ENCODE measurements at regions not wholly inside any gene's neighbourhood (a gene's known extent, or its start where the extent isn't known, plus 50 kb on each side); places are given as distances from the start of the nearest gene placed in this dataset.

DNA sequence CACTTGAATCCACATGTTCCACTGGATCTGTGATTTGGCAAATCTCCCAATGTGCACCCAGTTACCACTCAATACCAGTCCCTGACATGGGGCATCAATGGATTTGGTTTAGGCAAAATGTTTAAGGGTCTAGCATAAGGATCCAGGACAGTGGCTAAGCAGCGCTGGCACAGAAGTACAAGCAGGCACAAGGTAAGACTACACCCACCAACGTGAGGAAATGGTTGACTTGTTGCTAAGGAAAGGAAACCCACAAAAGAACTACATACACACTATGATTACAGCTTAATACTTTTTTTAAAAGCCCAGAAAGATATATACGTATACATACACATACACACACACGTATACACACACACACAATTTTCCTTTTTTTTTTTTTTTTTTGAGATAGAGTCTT lies 79.0 kb downstream of the DNAAF9 start:
- peaks cover 47 to 69% of the 10 kb centered on the region in 2 donors for H3K36me3 ChIP-seq
- intact Hi-C loops (cut with DNase I): no loop called here

DNA sequence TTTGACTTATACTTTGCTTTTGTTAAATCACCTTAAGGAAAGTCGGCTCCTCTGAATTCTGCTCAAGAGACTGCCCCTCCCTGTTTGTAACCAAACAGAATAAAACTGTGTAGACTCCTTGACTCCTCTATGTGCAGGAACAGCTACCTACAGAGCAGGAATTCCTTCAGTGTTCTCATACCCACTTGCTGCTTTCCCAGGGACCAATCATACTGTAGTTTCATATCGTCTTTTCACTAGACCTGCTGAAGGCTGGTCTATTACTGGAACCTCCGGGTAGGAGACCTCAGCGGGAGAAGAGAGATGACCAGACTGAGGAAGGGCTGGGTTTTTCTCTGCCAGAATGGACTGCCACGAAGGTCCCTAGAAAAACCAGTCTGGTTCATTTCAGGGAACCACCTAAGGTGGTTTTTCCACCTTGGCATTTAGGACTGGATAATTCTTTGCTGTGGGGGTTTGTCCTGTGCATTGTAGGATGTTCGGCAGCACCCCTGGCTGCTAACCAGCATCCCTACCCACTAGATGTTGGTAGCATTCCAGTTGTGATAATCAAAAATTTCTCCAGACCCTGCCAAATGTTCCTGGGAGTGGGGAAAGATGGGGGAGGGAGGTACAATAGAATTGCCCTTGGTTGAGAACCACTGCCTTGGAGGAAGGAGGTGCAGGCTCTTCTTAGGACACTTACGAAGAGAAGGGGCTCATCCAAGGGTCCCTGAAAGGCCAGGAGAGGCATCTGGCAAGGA lies 80.5 kb downstream of the DNAAF9 start:
- intact Hi-C loops (cut with DNase I): no loop called here
- Histone ChIP-seq H3K36me3 (peaks cover 43 to 69% of the 10 kb centered on the region in 2 donors), H3K27me3 (no peaks in the 10 kb centered on the region), H3K9me3 (no peaks in the 10 kb centered on the region), H3K4me1 (no peaks in the 10 kb centered on the region), H3K4me3 (no peak overlapping the region), H3K27ac (no peak overlapping the region)
- TF ChIP-seq, protein P1, sequence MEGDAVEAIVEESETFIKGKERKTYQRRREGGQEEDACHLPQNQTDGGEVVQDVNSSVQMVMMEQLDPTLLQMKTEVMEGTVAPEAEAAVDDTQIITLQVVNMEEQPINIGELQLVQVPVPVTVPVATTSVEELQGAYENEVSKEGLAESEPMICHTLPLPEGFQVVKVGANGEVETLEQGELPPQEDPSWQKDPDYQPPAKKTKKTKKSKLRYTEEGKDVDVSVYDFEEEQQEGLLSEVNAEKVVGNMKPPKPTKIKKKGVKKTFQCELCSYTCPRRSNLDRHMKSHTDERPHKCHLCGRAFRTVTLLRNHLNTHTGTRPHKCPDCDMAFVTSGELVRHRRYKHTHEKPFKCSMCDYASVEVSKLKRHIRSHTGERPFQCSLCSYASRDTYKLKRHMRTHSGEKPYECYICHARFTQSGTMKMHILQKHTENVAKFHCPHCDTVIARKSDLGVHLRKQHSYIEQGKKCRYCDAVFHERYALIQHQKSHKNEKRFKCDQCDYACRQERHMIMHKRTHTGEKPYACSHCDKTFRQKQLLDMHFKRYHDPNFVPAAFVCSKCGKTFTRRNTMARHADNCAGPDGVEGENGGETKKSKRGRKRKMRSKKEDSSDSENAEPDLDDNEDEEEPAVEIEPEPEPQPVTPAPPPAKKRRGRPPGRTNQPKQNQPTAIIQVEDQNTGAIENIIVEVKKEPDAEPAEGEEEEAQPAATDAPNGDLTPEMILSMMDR (IDR thresholded peaks at IDR 0.05): no peak
- no peak for DNase-seq (ENCODE audit: low spot score in 2 of 2)

More for the DNA sequence above, 79.0 kb downstream of the DNAAF9 start:
- no peaks in the 10 kb centered on the region for H3K9me3 ChIP-seq
- no peaks in the 10 kb centered on the region for H3K4me1 ChIP-seq
- TF ChIP-seq, protein P1 (IDR thresholded peaks at IDR 0.05): no peak
- no peak overlapping the region for H3K4me3 ChIP-seq
- H3K27ac ChIP-seq: no peak overlapping the region
- no peaks in the 10 kb centered on the region for H3K27me3 ChIP-seq
- DNase-seq (ENCODE audit: low spot score in 2 of 2): no peak

DNA sequence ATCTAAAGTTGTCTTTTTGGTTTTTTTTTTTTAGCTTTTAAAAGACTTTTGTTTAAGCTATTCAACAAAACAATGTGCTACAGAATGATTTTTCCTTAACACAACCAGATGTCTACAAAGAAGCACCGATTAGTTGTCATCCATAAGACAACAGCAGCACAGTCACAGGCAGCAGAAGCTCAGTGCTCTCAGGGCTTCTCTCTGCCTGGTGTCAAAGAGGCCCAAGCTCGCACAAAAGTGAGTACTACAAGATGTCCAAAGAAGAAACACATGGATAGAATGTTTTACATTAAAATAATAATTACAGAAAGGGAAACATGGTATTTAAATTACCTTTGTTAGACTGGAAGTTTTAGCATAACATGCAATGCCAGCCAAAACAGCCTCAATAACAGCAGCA lies 81.6 kb downstream of the DNAAF9 start:
- Histone ChIP-seq H3K4me1 (no peaks in the 10 kb centered on the region), H3K36me3 (peaks cover 37 to 70% of the 10 kb centered on the region in 2 donors), H3K27ac (no peak overlapping the region), H3K27me3 (no peaks in the 10 kb centered on the region), H3K4me3 (no peak overlapping the region), H3K9me3 (no peaks in the 10 kb centered on the region)
- no peak for DNase-seq (ENCODE audit: low spot score in 2 of 2)
- TF ChIP-seq, protein P1 (IDR thresholded peaks at IDR 0.05): no peak
- intact Hi-C loops (cut with DNase I): no loop called here

DNA sequence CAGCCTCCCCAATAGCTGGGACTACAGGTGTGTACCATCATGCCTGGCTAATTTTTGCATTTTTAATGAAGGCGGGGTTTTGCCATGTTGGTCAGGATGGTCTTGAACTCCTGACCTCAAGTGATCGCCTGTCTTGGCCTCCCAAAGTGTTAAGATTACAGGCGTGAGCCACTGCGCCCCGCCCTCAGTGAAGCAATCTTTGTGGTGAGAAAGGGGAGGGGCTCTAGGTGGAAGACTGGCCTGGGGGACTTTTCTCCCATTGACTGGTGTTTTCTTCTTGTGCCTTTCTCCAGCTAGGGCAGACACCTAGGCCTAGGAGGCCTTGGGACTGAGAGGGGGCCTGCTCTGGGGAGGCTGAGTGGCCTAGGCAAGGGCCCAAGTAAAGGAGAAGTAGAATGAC lies 84.1 kb downstream of the DNAAF9 start:
- Histone ChIP-seq H3K27ac (no peak overlapping the region), H3K4me3 (no peak overlapping the region), H3K9me3 (no peaks in the 10 kb centered on the region), H3K4me1 (no peaks in the 10 kb centered on the region), H3K27me3 (no peaks in the 10 kb centered on the region), H3K36me3 (peaks cover 31 to 54% of the 10 kb centered on the region in 2 donors)
- TF ChIP-seq, protein P1 (IDR thresholded peaks at IDR 0.05): no peak
- no peak for DNase-seq (ENCODE audit: low spot score in 2 of 2)
- intact Hi-C loops (cut with DNase I): no loop called here

DNA sequence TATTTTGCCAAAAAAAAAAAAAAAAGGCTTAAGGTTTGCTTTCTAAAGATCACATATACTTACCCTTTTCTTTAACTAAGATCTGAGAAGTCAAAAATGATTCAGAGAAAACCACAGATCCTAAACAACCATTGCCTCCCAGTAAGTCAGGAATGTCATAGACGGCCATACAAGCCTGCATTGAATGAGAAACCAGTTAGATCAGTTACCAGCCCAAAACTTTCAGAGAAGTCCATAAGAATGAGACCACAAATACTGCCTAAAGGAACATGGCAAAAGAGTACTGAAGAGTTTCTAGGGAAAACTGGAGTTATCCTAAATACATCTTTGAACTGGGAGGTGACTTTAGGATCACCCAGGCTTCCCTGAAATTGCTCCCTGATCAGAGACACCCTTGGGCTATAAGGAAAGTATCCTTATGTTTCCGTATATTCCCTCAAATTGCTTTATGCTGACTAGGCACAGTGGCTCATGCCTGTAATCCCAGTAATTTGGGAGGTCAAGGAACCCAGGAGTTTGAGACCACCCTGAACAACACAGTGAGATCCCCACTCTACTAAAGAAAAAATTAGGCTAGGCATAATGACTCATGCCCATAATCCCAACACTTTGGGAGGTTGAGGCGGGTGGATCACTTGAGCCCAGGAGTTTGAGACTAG lies 79.4 kb upstream of the SLC4A11 start:
- peaks cover 35 to 58% of the 10 kb centered on the region in 2 donors for H3K36me3 ChIP-seq
- H3K27ac ChIP-seq: no peak overlapping the region
- DNase-seq (ENCODE audit: low spot score in 2 of 2): no peak
- no peaks in the 10 kb centered on the region for H3K27me3 ChIP-seq
- peaks cover 0 to 5% of the 10 kb centered on the region in 2 donors for H3K4me1 ChIP-seq
- intact Hi-C loops (cut with DNase I): no loop called here
- H3K9me3 ChIP-seq: no peaks in the 10 kb centered on the region
- TF ChIP-seq, protein P1 (IDR thresholded peaks at IDR 0.05): no peak
- H3K4me3 ChIP-seq: no peak overlapping the region
